Testis (tissue), 2 donors: ENCODE measurements at regions not wholly inside any gene's neighbourhood (a gene's known extent, or its start where the extent isn't known, plus 50 kb on each side); places are given as distances from the start of the nearest gene placed in this dataset.

Source experiments
- DNase-seq: peaks from one replicate; pipeline ENCODE4 v3.0.0-alpha.2; 2019
- H3K27ac ChIP-seq, 2 donors: fragments of 200-600 bp; sonication (generic); one replicate each; pipeline ENCODE4 v1.5.1; 2019
- H3K27me3 ChIP-seq: fragments of 200-600 bp; sonication (generic); one replicate; pipeline ENCODE4 v1.5.1; 2019
- H3K36me3 ChIP-seq: fragments of 200-600 bp; sonication (generic); one replicate; pipeline ENCODE4 v1.5.1; 2017; ENCODE audit warnings: low read depth; ENCODE audit errors: missing control alignments
- H3K4me1 ChIP-seq: fragments of 200-600 bp; sonication (generic); one replicate; pipeline ENCODE4 v1.5.1; 2019
- H3K4me3 ChIP-seq, 2 donors: fragments of 200-600 bp; sonication (generic); one replicate each; pipeline ENCODE4 v1.5.1; 2017 to 2019
- H3K9me3 ChIP-seq: fragments of 200-600 bp; sonication (generic); one replicate; pipeline ENCODE4 v1.5.1; 2017
- POLR2A ChIP-seq: fragments of 450-650 bp; IDR thresholded peaks from one replicate; pipeline ENCODE4 v1.6.1; 2017; ENCODE audit warnings: antibody characterized with exemption, mild to moderate bottlenecking, moderate library complexity
- WGBS, 2 donors: methylation state at CpG; one replicate each; pipeline ENCODE4 v1.1.5; 2018; 5-methylcytosine and 5-hydroxymethylcytosine counted together
- intact Hi-C: fragments of 100-400 bp; cut with DNase I; formaldehyde crosslinking; loops from one replicate; pipeline ENCODE4 v1.15.1; 2023; ENCODE audit warnings: low total_unique reads
- TF ChIP-seq, protein P1 (sequence below), 3 experiments: fragments of 450-650 bp in 2 of 3; fragments of 200-600 bp in 1 of 3; sonication (generic) in 1 of 3; IDR thresholded peaks; one replicate each; pipeline ENCODE4 v1.5.1; 2016 to 2019; ENCODE audit warnings: antibody characterized with exemption in 3 of 3, mild to moderate bottlenecking in 2 of 3, moderate library complexity in 1 of 3

DNA sequence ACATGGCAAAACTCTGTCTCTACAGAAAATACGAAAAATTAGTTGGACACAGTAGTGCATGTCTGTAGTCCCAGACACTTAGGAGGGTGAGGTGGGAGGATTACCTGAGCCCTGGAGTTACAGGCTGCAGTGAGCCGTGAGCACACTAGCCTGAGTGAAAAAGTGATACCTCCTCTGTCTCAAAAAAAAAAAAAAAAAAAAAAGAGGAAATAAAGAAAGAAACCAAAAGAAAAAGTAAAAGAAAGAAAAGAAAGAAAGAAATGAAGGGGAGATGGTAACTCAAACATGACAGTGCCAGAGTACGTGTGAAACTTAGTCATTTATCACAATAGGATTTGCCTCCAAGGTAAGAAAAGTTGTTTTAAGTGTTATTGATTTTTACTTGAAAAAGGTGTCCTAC, 407.0 kb upstream of the MGAT4C start:
- TF ChIP-seq POLR2A, result no peak
- TF ChIP-seq, protein P1, sequence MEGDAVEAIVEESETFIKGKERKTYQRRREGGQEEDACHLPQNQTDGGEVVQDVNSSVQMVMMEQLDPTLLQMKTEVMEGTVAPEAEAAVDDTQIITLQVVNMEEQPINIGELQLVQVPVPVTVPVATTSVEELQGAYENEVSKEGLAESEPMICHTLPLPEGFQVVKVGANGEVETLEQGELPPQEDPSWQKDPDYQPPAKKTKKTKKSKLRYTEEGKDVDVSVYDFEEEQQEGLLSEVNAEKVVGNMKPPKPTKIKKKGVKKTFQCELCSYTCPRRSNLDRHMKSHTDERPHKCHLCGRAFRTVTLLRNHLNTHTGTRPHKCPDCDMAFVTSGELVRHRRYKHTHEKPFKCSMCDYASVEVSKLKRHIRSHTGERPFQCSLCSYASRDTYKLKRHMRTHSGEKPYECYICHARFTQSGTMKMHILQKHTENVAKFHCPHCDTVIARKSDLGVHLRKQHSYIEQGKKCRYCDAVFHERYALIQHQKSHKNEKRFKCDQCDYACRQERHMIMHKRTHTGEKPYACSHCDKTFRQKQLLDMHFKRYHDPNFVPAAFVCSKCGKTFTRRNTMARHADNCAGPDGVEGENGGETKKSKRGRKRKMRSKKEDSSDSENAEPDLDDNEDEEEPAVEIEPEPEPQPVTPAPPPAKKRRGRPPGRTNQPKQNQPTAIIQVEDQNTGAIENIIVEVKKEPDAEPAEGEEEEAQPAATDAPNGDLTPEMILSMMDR (IDR thresholded peaks at IDR 0.05), result no peak
- 78 to 95% methylated on average over 3 of the region's 3 CpGs for WGBS, 2 donors
- no peaks in the 10 kb centered on the region for H3K27me3 ChIP-seq
- no peaks in the 10 kb centered on the region for H3K4me1 ChIP-seq
- DNase-seq, result no peak
- no peaks in the 10 kb centered on the region for H3K36me3 ChIP-seq
- no peak overlapping the region for H3K27ac ChIP-seq
- intact Hi-C loops, result no loop called here
- H3K4me3 ChIP-seq, result no peak overlapping the region
- H3K9me3 ChIP-seq, result no peaks in the 10 kb centered on the region

DNA sequence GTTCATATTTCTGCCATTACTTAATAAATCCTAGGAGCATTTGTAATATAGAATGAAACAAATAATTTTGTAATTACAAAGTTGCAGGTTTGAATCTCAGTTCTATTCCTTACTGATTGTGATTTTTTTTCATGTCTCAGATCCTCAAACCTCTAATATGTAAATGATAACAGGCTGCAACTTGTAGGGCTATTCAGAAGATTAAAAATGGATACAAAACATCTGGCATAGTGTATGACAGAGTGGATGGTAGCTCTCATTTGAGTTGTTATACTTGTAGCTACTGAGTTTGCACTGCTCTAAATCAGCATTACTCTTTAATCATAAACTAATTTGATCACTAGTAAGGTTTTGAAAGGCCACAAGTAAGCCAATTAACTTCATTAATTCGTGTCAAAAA, 406.3 kb upstream of the MGAT4C start:
- Histone ChIP-seq H3K27me3 (no peaks in the 10 kb centered on the region), H3K27ac (no peak overlapping the region), H3K9me3 (no peaks in the 10 kb centered on the region), H3K36me3 (no peaks in the 10 kb centered on the region), H3K4me1 (no peaks in the 10 kb centered on the region), H3K4me3 (no peak overlapping the region)
- TF ChIP-seq, protein P1 (IDR thresholded peaks at IDR 0.05), result no peak
- TF ChIP-seq POLR2A, result no peak
- WGBS, 2 donors, result 62 to 67% methylated on average over 1 of the region's 1 CpG
- no peak for DNase-seq
- intact Hi-C loops, result no loop called here

DNA sequence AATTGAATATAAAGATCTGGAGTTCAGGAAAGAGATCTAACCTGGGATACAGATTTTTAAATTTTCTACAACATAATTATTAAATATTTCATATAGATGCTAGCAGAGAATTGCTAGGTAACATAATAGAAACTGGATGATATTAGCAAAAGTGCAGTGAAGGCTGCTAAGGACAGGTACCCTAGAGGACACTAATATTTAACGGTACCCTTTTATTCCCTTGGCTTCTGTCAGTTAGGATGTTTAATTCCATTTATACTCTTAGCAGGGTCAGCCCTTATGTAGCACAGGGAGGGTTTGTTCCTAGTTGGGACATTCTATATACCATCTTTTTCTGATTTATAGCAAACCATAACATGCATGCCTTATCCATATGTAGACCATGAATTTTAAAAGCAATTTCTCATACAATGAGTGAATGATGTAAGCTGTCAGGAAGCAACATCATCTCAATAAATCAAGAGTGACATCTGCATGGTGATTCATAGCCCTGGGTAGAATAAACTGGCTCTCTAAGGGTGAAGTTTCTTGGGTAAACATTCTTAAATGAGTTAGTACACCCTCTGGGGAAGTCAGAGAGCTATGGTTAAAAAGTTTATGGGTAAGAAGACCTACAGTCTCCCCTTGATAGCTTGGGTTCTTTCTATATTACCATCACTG, 404.4 kb upstream of the MGAT4C start:
- DNase-seq, result no peak
- H3K36me3 ChIP-seq, result no peaks in the 10 kb centered on the region
- no peak overlapping the region for H3K4me3 ChIP-seq
- intact Hi-C loops, result no loop called here
- H3K9me3 ChIP-seq, result no peaks in the 10 kb centered on the region
- WGBS, 2 donors, result 71 to 77% methylated on average over 1 of the region's 1 CpG
- no peaks in the 10 kb centered on the region for H3K27me3 ChIP-seq
- no peak for TF ChIP-seq POLR2A
- TF ChIP-seq, protein P1 (IDR thresholded peaks at IDR 0.05), result no peak
- H3K27ac ChIP-seq, result no peak overlapping the region
- H3K4me1 ChIP-seq, result no peaks in the 10 kb centered on the region

DNA sequence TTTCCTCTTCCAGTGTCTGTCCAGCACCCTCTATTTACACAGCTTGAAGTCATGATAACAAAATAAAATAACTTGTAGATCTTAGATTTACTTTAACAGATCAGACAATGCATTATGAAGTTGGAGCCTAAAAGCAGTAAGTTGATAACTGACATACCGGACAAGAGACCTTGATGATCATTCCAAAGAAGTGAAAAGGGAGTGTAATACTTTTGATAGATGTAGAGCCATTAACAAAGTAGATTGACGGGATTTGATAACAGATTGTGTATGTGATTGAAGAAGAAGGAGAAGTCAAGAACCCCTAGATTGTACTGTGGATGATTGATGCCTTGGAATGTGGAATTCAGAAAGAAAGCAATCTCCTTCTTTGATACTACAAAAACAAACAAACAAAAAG, 403.8 kb upstream of the MGAT4C start:
- intact Hi-C loops, result no loop called here
- DNase-seq, result no peak
- Histone ChIP-seq H3K4me3 (no peak overlapping the region), H3K27me3 (no peaks in the 10 kb centered on the region), H3K27ac (no peak overlapping the region), H3K9me3 (no peaks in the 10 kb centered on the region), H3K4me1 (no peaks in the 10 kb centered on the region), H3K36me3 (no peaks in the 10 kb centered on the region)
- WGBS, 2 donors, result 84 to 86% methylated on average over 2 of the region's 2 CpGs
- TF ChIP-seq POLR2A, result no peak
- TF ChIP-seq, protein P1 (IDR thresholded peaks at IDR 0.05), result no peak

DNA sequence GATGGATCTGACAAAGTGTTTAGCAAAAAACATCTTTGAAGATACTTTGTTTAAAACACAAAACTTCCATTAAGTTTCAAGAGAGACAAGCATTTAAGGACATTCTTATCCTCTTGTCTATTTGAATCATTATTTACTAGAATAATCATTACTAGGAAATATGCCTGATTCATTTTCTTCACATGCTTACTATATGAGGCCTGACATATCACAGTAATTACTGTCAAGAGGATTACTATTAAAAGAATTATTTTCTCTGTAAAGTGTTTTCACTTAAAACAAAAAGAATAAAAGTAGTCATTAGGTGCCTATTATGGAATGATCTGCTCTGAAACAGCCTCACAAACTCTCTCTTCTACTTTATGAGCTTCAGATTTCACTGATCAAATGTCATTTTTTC, 402.1 kb upstream of the MGAT4C start:
- Histone ChIP-seq H3K9me3 (no peaks in the 10 kb centered on the region), H3K4me3 (no peak overlapping the region), H3K4me1 (no peaks in the 10 kb centered on the region), H3K27ac (no peak overlapping the region), H3K36me3 (no peaks in the 10 kb centered on the region), H3K27me3 (no peaks in the 10 kb centered on the region)
- intact Hi-C loops, result no loop called here
- DNase-seq, result no peak
- no peak for TF ChIP-seq POLR2A
- TF ChIP-seq, protein P1 (IDR thresholded peaks at IDR 0.05), result no peak
